AG04450 (cell line): ENCODE measurements at regions not wholly inside any gene's neighbourhood (a gene's known extent, or its start where the extent isn't known, plus 50 kb on each side); places are given as distances from the start of the nearest gene placed in this dataset.

Source experiments
- CTCF ChIA-PET: fragments of 300-600, 350-600 bp; formaldehyde crosslinking; extraction: SDS; loops from one replicate; lab custom pipeline; 2022; ENCODE audit warnings: antibody characterized with exemption, inconsistent platforms; lab: Charles Lee
- POLR2A ChIA-PET: fragments of 350-600 bp; formaldehyde crosslinking; extraction: SDS; loops from one replicate; lab custom pipeline; 2021; ENCODE audit warnings: antibody characterized with exemption, inconsistent platforms; lab: Yijun Ruan, JAX
- DNase-seq: peaks from one replicate; pipeline ENCODE4 v3.0.0-alpha.2; 2011; ENCODE audit warnings: low read depth, low spot score
- H3K27ac ChIP-seq: one replicate; pipeline ENCODE4 v1.5.1; 2012; ENCODE audit warnings: low read depth, low read length, control low read depth
- H3K27me3 ChIP-seq: one replicate; pipeline ENCODE4 v1.6.0; 2012; ENCODE audit warnings: low read length; ENCODE audit not compliant: control insufficient read depth, insufficient read depth
- H3K4me3 ChIP-seq: 2 replicates; pipeline ENCODE4 v1.5.1; 2011; ENCODE audit warnings: mild to moderate bottlenecking, low read depth, low read length, control low read depth
- H3K9me3 ChIP-seq: 2 replicates; pipeline ENCODE4 v1.5.1; 2012; ENCODE audit warnings: low read length; ENCODE audit not compliant: control insufficient read depth, insufficient read depth
- CTCF ChIP-seq: IDR thresholded peaks from 2 replicates; pipeline ENCODE4 v1.5.1; 2011; ENCODE audit warnings: low read depth, low read length, control low read depth, inconsistent platforms

GRCh38 chr4:159410076-159410777, 307.3 kb downstream of the RAPGEF2 start:
- no peak for TF ChIP-seq CTCF
- Histone ChIP-seq H3K9me3 (no peaks in the 10 kb centered on the region; the same call in 1 of the 2 replicates), H3K27me3 (no peaks in the 10 kb centered on the region), H3K27ac (no peak overlapping the region), H3K4me3 (no peak overlapping the region)
- no peak for DNase-seq
- ChIA-PET CTCF (interaction anchor here (0.9 to 1.2 kb wide), 2 partner anchors 26 to 45 kb away, joined by 3 to 4 read pairs; no protein-coding TSS in a partner anchor), POLR2A (no interaction called here)

- H3K27ac ChIP-seq, result no peak overlapping the region
- no peak for TF ChIP-seq CTCF
- no peaks in the 10 kb centered on the region; the same call in 1 of the 2 replicates for H3K9me3 ChIP-seq
- CTCF ChIA-PET, result no interaction called here
- no peak for DNase-seq
- H3K4me3 ChIP-seq, result no peak overlapping the region
- H3K27me3 ChIP-seq, result no peaks in the 10 kb centered on the region
- POLR2A ChIA-PET, result no interaction called here
Measured at GRCh38 chr4:159410891-159411290, 308.0 kb downstream of the RAPGEF2 start.

- ChIA-PET POLR2A (no interaction called here), CTCF (interaction anchor here (0.5 kb wide), 1 partner anchor 165 kb away, joined by 3 read pairs; no protein-coding TSS in a partner anchor)
- H3K9me3 ChIP-seq, result peaks cover 3% of the 10 kb centered on the region; the same call in 1 of the 2 replicates
- DNase-seq, result no peak
- TF ChIP-seq CTCF, result no peak
- H3K4me3 ChIP-seq, result no peak overlapping the region
- no peaks in the 10 kb centered on the region for H3K27me3 ChIP-seq
- no peak overlapping the region for H3K27ac ChIP-seq
Measured at GRCh38 chr4:159413306-159413943, 310.5 kb downstream of the RAPGEF2 start.

- TF ChIP-seq CTCF, result no peak
- no peak for DNase-seq
- ChIA-PET CTCF (no interaction called here), POLR2A (no interaction called here)
- H3K4me3 ChIP-seq, result no peak overlapping the region
- no peaks in the 10 kb centered on the region for H3K27me3 ChIP-seq
- no peak overlapping the region for H3K27ac ChIP-seq
- peaks cover 3% of the 10 kb centered on the region for H3K9me3 ChIP-seq
Measured at GRCh38 chr4:159414305-159414704, 311.4 kb downstream of the RAPGEF2 start.

GRCh38 chr4:159416073-159416472, 313.2 kb downstream of the RAPGEF2 start:
- ChIA-PET POLR2A (no interaction called here), CTCF (no interaction called here)
- no peaks in the 10 kb centered on the region for H3K27me3 ChIP-seq
- H3K9me3 ChIP-seq, result peaks cover 9% of the 10 kb centered on the region
- no peak overlapping the region for H3K4me3 ChIP-seq
- TF ChIP-seq CTCF, result no peak
- H3K27ac ChIP-seq, result no peak overlapping the region
- DNase-seq, result no peak
